Left lung (tissue), 4 donors: ENCODE measurements at regions not wholly inside any gene's neighbourhood (a gene's known extent, or its start where the extent isn't known, plus 50 kb on each side); places are given as distances from the start of the nearest gene placed in this dataset.
"Not testable (repeated sequence)": the region's sequence is repeated elsewhere in the genome, so short reads cannot be mapped to it uniquely, and the experiment has no call there.

Experiments
- ATAC-seq: fragments of 200-7000 bp; cut with Tn5 transposase; one replicate; pipeline ENCODE4 v1.9.1; 2020; ENCODE audit warnings: moderate library complexity
- DNase-seq, 4 donors: peaks; one replicate each; pipeline ENCODE4 v3.0.0-alpha.2; 2013 to 2020
- H3K27ac ChIP-seq, 2 donors: fragments of 200-600 bp; sonication (generic) in 1 of 2; one replicate each; pipeline versions ENCODE4 v1.5.0 to v1.8.0; 2020 to 2021
- H3K27me3 ChIP-seq, 2 donors: fragments of 200-600 bp; sonication (generic) in 1 of 2; one replicate each; pipeline versions ENCODE4 v1.5.0 to v1.8.0; 2020 to 2021
- H3K36me3 ChIP-seq, 2 donors: fragments of 200-600 bp; sonication (generic) in 1 of 2; one replicate each; pipeline versions ENCODE4 v1.5.0 to v1.8.0; 2020 to 2021
- H3K4me1 ChIP-seq, 2 donors: fragments of 200-600 bp; one replicate each; pipeline ENCODE4 v1.8.0; 2021
- H3K4me3 ChIP-seq, 2 donors: fragments of 200-600 bp; sonication (generic) in 1 of 2; one replicate each; pipeline versions ENCODE4 v1.5.0 to v1.8.0; 2020 to 2021; ENCODE audit warnings: mild to moderate bottlenecking in 1 of 2
- H3K9me3 ChIP-seq, 2 donors: fragments of 200-600 bp; sonication (generic) in 1 of 2; one replicate each; pipeline versions ENCODE4 v1.5.0 to v1.8.0; 2020 to 2021
- CTCF ChIP-seq, 2 donors: fragments of 200-600 bp; sonication (generic) in 1 of 2; IDR thresholded peaks; one replicate each; pipeline versions ENCODE4 v1.5.0 to v1.8.0; 2021; ENCODE audit warnings: antibody characterized with exemption in 2 of 2
- intact Hi-C, 2 donors: fragments of 100-400 bp; cut with DNase I; formaldehyde crosslinking; loops; one replicate each; pipeline versions ENCODE4 v1.11.2 to v1.14.2; 2022
- donor health status: DM: no; HTN: yes; CAD: no.
- donor health status: DM: no; HTN: no; CAD: no.

DNA sequence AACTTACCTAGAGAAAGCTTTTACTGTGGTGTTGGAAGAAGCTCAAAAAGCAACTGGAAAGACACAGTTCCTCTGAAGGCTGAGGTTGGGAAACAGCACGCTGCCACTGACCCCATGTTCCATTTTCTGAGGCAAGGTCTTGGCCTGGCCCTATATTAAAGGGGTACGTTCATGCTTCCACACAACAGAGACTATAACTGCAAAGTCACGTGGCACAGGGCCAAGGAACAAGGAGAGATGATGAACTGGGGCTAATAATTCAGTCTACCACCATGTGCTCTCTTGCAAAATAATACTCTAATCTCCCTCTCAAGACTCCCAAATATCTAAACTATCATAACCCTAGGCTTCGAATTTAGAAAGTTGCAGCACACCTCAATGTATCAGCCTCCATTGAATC, 381.6 kb downstream of the DSEL start:
- H3K36me3 ChIP-seq, result no peaks in the 10 kb centered on the region
- peak in 1 of 4 donors; percentile 13 for DNase-seq
- no peaks in the 10 kb centered on the region for H3K4me1 ChIP-seq
- H3K27ac ChIP-seq, result no peak overlapping the region
- no peak for ATAC-seq
- intact Hi-C loops, result no loop called here
- no peaks in the 10 kb centered on the region for H3K27me3 ChIP-seq
- no peak for TF ChIP-seq CTCF (IDR thresholded peaks at IDR 0.05)
- H3K9me3 ChIP-seq, result no peaks in the 10 kb centered on the region
- H3K4me3 ChIP-seq, result no peak overlapping the region

DNA sequence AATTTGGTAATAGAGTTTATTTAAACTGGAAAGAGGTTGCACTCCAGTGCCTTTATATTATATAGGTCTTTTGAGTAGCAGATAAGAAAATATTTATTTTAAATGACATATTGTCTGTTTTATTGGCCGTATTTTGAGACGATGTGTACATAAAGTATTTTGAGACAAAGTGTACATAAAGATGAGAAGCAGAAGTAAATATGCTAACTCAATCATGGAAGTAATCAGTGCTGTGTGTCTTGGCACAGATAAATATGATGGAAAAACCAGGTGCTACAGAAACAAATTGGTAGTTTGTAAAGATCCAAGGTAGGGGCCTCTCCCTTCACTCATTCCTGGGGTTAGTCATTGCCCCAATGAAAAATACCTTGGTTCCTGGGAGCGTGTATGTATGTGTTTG, 382.9 kb downstream of the DSEL start:
- no peak for DNase-seq
- no peak for TF ChIP-seq CTCF (IDR thresholded peaks at IDR 0.05)
- H3K27me3 ChIP-seq, result no peaks in the 10 kb centered on the region

GRCh38 chr18:67132919-67133318, 383.6 kb downstream of the DSEL start:
- Histone ChIP-seq H3K27ac (no peak overlapping the region), H3K4me3 (no peak overlapping the region), H3K4me1 (no peaks in the 10 kb centered on the region), H3K36me3 (no peaks in the 10 kb centered on the region), H3K27me3 (no peaks in the 10 kb centered on the region), H3K9me3 (no peaks in the 10 kb centered on the region)
- intact Hi-C loops, result no loop called here
- TF ChIP-seq CTCF (IDR thresholded peaks at IDR 0.05), result no peak
- DNase-seq (no peak), ATAC-seq (no peak)

More for the DNA sequence above, 382.9 kb downstream of the DSEL start:
- no peak for ATAC-seq
- H3K4me1 ChIP-seq, result no peaks in the 10 kb centered on the region
- intact Hi-C loops, result no loop called here
- no peaks in the 10 kb centered on the region for H3K9me3 ChIP-seq
- H3K27ac ChIP-seq, result no peak overlapping the region
- H3K36me3 ChIP-seq, result no peaks in the 10 kb centered on the region
- H3K4me3 ChIP-seq, result no peak overlapping the region

GRCh38 chr18:67131498-67131897, 385.0 kb downstream of the DSEL start:
- no peaks in the 10 kb centered on the region for H3K9me3 ChIP-seq
- no peaks in the 10 kb centered on the region for H3K36me3 ChIP-seq
- no peak overlapping the region for H3K27ac ChIP-seq
- intact Hi-C loops, result no loop called here
- TF ChIP-seq CTCF (IDR thresholded peaks at IDR 0.05), result no peak
- ATAC-seq, result no peak
- no peak for DNase-seq
- no peak overlapping the region for H3K4me3 ChIP-seq
- H3K4me1 ChIP-seq, result no peaks in the 10 kb centered on the region
- no peaks in the 10 kb centered on the region for H3K27me3 ChIP-seq

DNA sequence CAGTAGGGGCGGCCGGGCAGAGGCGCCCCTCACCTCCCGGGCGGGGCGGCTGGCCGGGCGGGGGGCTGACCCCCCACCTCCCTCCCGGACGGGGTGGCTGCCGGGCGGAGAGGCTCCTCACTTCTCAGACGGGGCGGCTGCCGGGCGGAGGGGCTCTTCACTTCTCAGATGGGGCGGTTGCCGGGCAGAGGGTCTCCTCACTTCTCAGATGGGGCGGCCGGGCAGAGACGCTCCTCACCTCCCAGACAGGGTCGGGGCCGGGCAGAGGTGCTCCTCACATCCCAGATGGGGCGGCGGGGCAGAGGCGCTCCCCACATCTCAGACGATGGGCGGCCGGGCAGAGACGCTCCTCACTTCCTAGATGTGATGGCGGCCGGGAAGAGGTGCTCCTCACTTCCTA, 389.8 kb downstream of the DSEL start:
- ATAC-seq, intact Hi-C loops: not testable (repeated sequence)

DNA sequence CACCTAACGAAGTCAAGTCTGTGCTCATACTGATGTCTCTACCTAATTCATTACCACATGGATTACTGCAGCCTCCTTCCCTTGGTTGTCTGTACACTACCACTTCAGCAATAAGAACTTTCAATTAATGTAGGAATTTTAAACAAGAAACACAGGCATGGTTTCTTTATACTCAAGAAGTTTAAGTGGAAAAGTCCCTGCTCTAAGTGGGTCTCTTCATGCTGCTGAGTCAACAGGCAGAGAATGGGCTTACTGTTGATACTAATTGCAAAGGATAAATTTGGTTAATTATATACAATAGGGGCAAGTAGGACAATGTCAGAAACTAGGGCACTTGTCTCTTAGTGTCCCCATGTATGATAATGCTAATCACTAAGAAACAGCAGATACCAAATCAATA, 392.6 kb downstream of the DSEL start:
- Histone ChIP-seq H3K36me3 (no peaks in the 10 kb centered on the region), H3K27me3 (no peaks in the 10 kb centered on the region), H3K27ac (no peak overlapping the region), H3K9me3 (no peaks in the 10 kb centered on the region), H3K4me3 (no peak overlapping the region), H3K4me1 (no peaks in the 10 kb centered on the region)
- TF ChIP-seq CTCF (IDR thresholded peaks at IDR 0.05), result no peak
- intact Hi-C loops, result no loop called here
- ATAC-seq, result peak; percentile 84
- DNase-seq, result no peak

More for the DNA sequence above, 389.8 kb downstream of the DSEL start:
- H3K4me3 ChIP-seq, H3K27ac ChIP-seq, H3K4me1 ChIP-seq, H3K36me3 ChIP-seq, H3K9me3 ChIP-seq, H3K27me3 ChIP-seq, DNase-seq: not testable (repeated sequence)
